Ishikawa (cell line): ENCODE measurements at regions not wholly inside any gene's neighbourhood (a gene's known extent, or its start where the extent isn't known, plus 50 kb on each side); places are given as distances from the start of the nearest gene placed in this dataset.

Source experiments
- CEBPB ChIP-seq: IDR thresholded peaks from 2 replicates; pipeline ENCODE4 v1.6.1; 2012
- CREB1 ChIP-seq: IDR thresholded peaks from 2 replicates; pipeline ENCODE4 v1.6.1; 2012; ENCODE audit warnings: low read depth
- RAD21 ChIP-seq: IDR thresholded peaks from 2 replicates; pipeline ENCODE4 v1.6.1; 2012; ENCODE audit warnings: low read depth
- TAF1 ChIP-seq: IDR thresholded peaks from 2 replicates; pipeline ENCODE4 v1.6.1; 2012; ENCODE audit warnings: low read depth, mild to moderate bottlenecking
- YY1 ChIP-seq: IDR thresholded peaks from 2 replicates; pipeline ENCODE4 v1.6.1; 2012; ENCODE audit warnings: low read depth
- TF ChIP-seq, protein P1 (sequence below): IDR thresholded peaks from 2 replicates; pipeline ENCODE4 v1.6.1; 2012

DNA sequence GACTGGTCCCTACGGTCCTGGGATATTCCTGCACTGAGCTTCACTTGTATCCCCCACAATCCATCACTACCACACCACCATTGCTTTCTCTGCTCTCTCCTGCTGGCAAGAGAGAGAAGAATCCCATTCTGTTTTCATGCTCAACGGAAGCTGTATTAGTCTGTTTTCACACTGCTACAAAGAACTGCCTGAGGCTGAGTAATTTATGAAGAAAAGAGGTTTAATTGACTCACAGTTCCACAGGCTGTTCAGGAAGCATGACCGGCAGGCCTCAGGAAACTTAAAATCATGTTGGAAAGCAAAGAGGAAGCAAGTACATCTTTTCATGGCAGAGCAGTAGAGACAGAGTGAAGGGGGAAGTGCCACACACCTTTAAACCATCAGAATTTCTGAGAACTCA, 260.4 kb upstream of the LYZL1 start:
- no peak for TF ChIP-seq CREB1
- no peak for TF ChIP-seq YY1
- no peak for TF ChIP-seq CEBPB
- TF ChIP-seq, protein P1, sequence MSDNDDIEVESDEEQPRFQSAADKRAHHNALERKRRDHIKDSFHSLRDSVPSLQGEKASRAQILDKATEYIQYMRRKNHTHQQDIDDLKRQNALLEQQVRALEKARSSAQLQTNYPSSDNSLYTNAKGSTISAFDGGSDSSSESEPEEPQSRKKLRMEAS = no peak
- no peak for TF ChIP-seq TAF1
- TF ChIP-seq RAD21 = no peak
